Activated CD4-positive, alpha-beta T cell treated with anti-CD3 and anti-CD28 coated beads, Interleukin-2, amount 50 U/mL, for 24 hours (primary cell): ENCODE measurements at regions not wholly inside any gene's neighbourhood (a gene's known extent, or its start where the extent isn't known, plus 50 kb on each side); places are given as distances from the start of the nearest gene placed in this dataset.
"Not testable (repeated sequence)": the region's sequence is repeated elsewhere in the genome, so short reads cannot be mapped to it uniquely, and the experiment has no call there.

Experiments used
- DNase-seq, 2 donors: peaks; one replicate each; pipeline ENCODE4 v3.0.0-alpha.2; 2020; ENCODE audit warnings: low read depth in 1 of 2, low spot score in 1 of 2

- DNase-seq, result no peak
These were observed 2140.6 kb downstream of the NCAM2 start for GRCh38 chr21:23138797-23139196.

- DNase-seq, result no peak
These were observed 2153.9 kb downstream of the NCAM2 start for GRCh38 chr21:23152130-23152529.

- not testable (repeated sequence) for DNase-seq
These were observed 2155.6 kb downstream of the NCAM2 start for GRCh38 chr21:23153842-23154241.

GRCh38 chr21:23155281-23155680, 2157.1 kb downstream of the NCAM2 start:
- DNase-seq, result no peak

GRCh38 chr21:23160914-23161313, 2162.7 kb downstream of the NCAM2 start:
- no peak for DNase-seq

GRCh38 chr21:23162198-23162946, 2164.2 kb downstream of the NCAM2 start:
- no peak for DNase-seq
